Endothelial cell of umbilical vein (primary cell): ENCODE measurements at regions not wholly inside any gene's neighbourhood (a gene's known extent, or its start where the extent isn't known, plus 50 kb on each side); places are given as distances from the start of the nearest gene placed in this dataset.

ENCODE experiments used
- BruUV-seq: library from RNA; stranded (reverse); fragments of 400-500 nt; replicated peaks from 2 replicates; lab custom pipeline; 2021; lab: Mats Ljungman, UMichigan
- CTCF ChIA-PET: fragments of 300-600, 350-600 bp; sonication (Branson Sonifier 250); formaldehyde crosslinking; loops from one replicate; lab custom pipeline; 2021; ENCODE audit warnings: antibody characterized with exemption, inconsistent platforms; lab: Charles Lee
- POLR2A ChIA-PET: fragments of 300-600, 350-600 bp; sonication (Branson Sonifier 250); formaldehyde crosslinking; loops from one replicate; lab custom pipeline; 2021; ENCODE audit warnings: antibody characterized with exemption, inconsistent platforms; lab: Charles Lee
- DNase-seq: peaks from one replicate; pipeline ENCODE4 v3.0.0-alpha.2; 2011; ENCODE audit warnings: low read depth, low spot score
- FAIRE-seq: peaks from 2 replicates; lab custom pipeline; 2011; peaks lifted over from hg19 to GRCh38; lab: Jason Lieb, UNC
- H2AFZ ChIP-seq: 2 replicates; pipeline ENCODE4 v1.6.0; 2012; ENCODE audit warnings: low read depth, low read length, control low read depth, inconsistent platforms
- H3K27ac ChIP-seq: 2 replicates; pipeline ENCODE4 v1.5.1; 2011; ENCODE audit warnings: low read depth, mild to moderate bottlenecking, control low read depth, low read length, moderate library complexity; ENCODE audit not compliant: insufficient read depth
- H3K27me3 ChIP-seq, 2 experiments: 2 replicates each; pipeline versions ENCODE4 v1.6.0 to v1.6.1; 2011; ENCODE audit warnings: low read length in 2 of 2, mixed read lengths in 1 of 2; ENCODE audit not compliant: control insufficient read depth in 2 of 2, insufficient read depth in 2 of 2
- H3K36me3 ChIP-seq, 2 experiments: 2 replicates in 1 of 2; 3 replicates in 1 of 2; pipeline ENCODE4 v1.5.1; 2011; ENCODE audit warnings: low read length in 2 of 2, mild to moderate bottlenecking in 1 of 2, moderate library complexity in 1 of 2; ENCODE audit not compliant: control insufficient read depth in 2 of 2, insufficient read depth in 2 of 2; ENCODE audit errors: extremely low read depth in 1 of 2
- H3K4me1 ChIP-seq: 3 replicates; pipeline ENCODE4 v1.5.1; 2011; ENCODE audit warnings: mild to moderate bottlenecking, low read length; ENCODE audit not compliant: control insufficient read depth, insufficient read depth; ENCODE audit errors: extremely low read depth
- H3K4me2 ChIP-seq: 2 replicates; pipeline ENCODE4 v1.6.1; 2011; ENCODE audit warnings: low read length, control low read depth, mixed read lengths; ENCODE audit not compliant: insufficient read depth
- H3K4me3 ChIP-seq, 3 experiments: fragments of 200-600 bp in 1 of 3; sonication (generic), shearing (Covaris generic) in 1 of 3; replicated peaks in 1 of 3; 2 replicates each; pipeline ENCODE4 v1.5.1; 2011 to 2016; ENCODE audit warnings: control low read depth in 3 of 3, low read length in 3 of 3, mild to moderate bottlenecking in 2 of 3, inconsistent platforms in 1 of 3, low read depth in 1 of 3, moderate library complexity in 1 of 3; ENCODE audit not compliant: insufficient read depth in 1 of 3
- H3K79me2 ChIP-seq: 2 replicates; pipeline ENCODE4 v1.6.0; 2012; ENCODE audit warnings: low read length, inconsistent platforms; ENCODE audit not compliant: control insufficient read depth, insufficient read depth
- H3K9ac ChIP-seq: replicated peaks from 2 replicates; pipeline ENCODE3; 2011; ENCODE audit warnings: low read length, control low read depth; ENCODE audit not compliant: insufficient read depth; ENCODE audit errors: extremely low read depth
- H3K9me1 ChIP-seq: replicated peaks from 3 replicates; pipeline ENCODE4 v1.6.0; 2011; ENCODE audit warnings: mild to moderate bottlenecking, low read length; ENCODE audit not compliant: control insufficient read depth, insufficient read depth; ENCODE audit errors: extremely low read depth
- H3K9me3 ChIP-seq: replicated peaks from 2 replicates; pipeline ENCODE4 v1.5.1; 2012; ENCODE audit warnings: low read length, inconsistent platforms; ENCODE audit not compliant: control insufficient read depth, insufficient read depth
- H4K20me1 ChIP-seq: replicated peaks from 2 replicates; pipeline ENCODE3; 2011; ENCODE audit warnings: mild to moderate bottlenecking, low read length; ENCODE audit not compliant: control insufficient read depth, insufficient read depth; ENCODE audit errors: extremely low read depth
- CTCF ChIP-seq, 2 donors: IDR thresholded peaks; 1 replicate in 1 of 2; 2 replicates in 1 of 2; pipeline ENCODE4 v1.5.1; 2011; ENCODE audit warnings: low read length in 2 of 2, mild to moderate bottlenecking in 2 of 2, moderate library complexity in 2 of 2, control low read depth in 1 of 2, inconsistent platforms in 1 of 2, low read depth in 1 of 2; ENCODE audit not compliant: insufficient read depth in 1 of 2; ENCODE audit errors: extremely low read depth in 1 of 2
- EZH2 ChIP-seq: IDR thresholded peaks from 2 replicates; pipeline ENCODE4 v1.6.1; 2012; ENCODE audit warnings: borderline replicate concordance, low read depth, mild to moderate bottlenecking, moderate library complexity, low read length, inconsistent platforms; ENCODE audit not compliant: severe bottlenecking
- GATA2 ChIP-seq: IDR thresholded peaks from 2 replicates; pipeline ENCODE4 v1.7.0; 2011; ENCODE audit warnings: low read depth, mild to moderate bottlenecking, moderate library complexity, mixed read lengths, low read length; ENCODE audit not compliant: insufficient read length, insufficient read depth
- JUN ChIP-seq: IDR thresholded peaks from 2 replicates; pipeline ENCODE4 v1.6.1; 2011; ENCODE audit warnings: borderline replicate concordance, low read depth; ENCODE audit not compliant: insufficient read length, insufficient read depth
- MAX ChIP-seq: IDR thresholded peaks from 2 replicates; pipeline ENCODE4 v1.6.1; 2011; ENCODE audit not compliant: insufficient read depth, insufficient read length
- MYC ChIP-seq: IDR thresholded peaks from one replicate; pipeline ENCODE4 v1.6.1; 2011; ENCODE audit warnings: mild to moderate bottlenecking, low read depth, low read length
- POLR2A ChIP-seq: IDR thresholded peaks from 2 replicates; pipeline ENCODE4 v1.6.1; 2012; ENCODE audit warnings: low read depth, mild to moderate bottlenecking, control low read depth, low read length
- POLR2AphosphoS5 ChIP-seq: IDR thresholded peaks from 2 replicates; pipeline ENCODE4 v1.6.1; 2012; ENCODE audit warnings: low read depth, mild to moderate bottlenecking, control low read depth, low read length, moderate library complexity; ENCODE audit not compliant: insufficient read depth
- dilution Hi-C: fragments of 300-500 bp; cut with MboI; formaldehyde crosslinking; loops from one replicate; pipeline ENCODE4 v1.15.0; 2019; ENCODE audit warnings: low sequenced_read_pairs; ENCODE audit not compliant: extremely low pct_ligation_motif_present
- intact Hi-C: fragments of 100-400 bp; cut with micrococcal nuclease; formaldehyde crosslinking; loops from one replicate; pipeline ENCODE4 v1.10.0; 2022

- Histone ChIP-seq H3K9ac (no peak overlapping the region), H3K4me2 (no peak overlapping the region), H3K79me2 (no peaks in the 10 kb centered on the region), H3K9me3 (peaks cover 2% of the 10 kb centered on the region), H4K20me1 (no peaks in the 10 kb centered on the region), H3K4me1 (no peaks in the 10 kb centered on the region), H3K27me3 (no peaks in the 10 kb centered on the region), H3K27ac (no peak overlapping the region), H2AFZ (no peak overlapping the region), H3K4me3 (no peak overlapping the region), H3K36me3 (no peaks in the 10 kb centered on the region), H3K9me1 (no peaks in the 10 kb centered on the region)
- TF ChIP-seq GATA2 = no peak
- CTCF ChIA-PET = no interaction called here
- FAIRE-seq = no peak
- intact Hi-C loops (no loop called here), dilution Hi-C loops (no loop called here)
- POLR2A ChIA-PET = no interaction called here
- no peak for DNase-seq
- BruUV-seq = no TSS peak
These were observed 801.6 kb upstream of the POU3F3 start for GRCh38 chr2:104052356-104052755.

- H3K4me3 ChIP-seq = no peak overlapping the region
- no peaks in the 10 kb centered on the region for H3K27me3 ChIP-seq
- dilution Hi-C loops = no loop called here
- H3K4me1 ChIP-seq = no peaks in the 10 kb centered on the region
- H3K4me2 ChIP-seq = no peak overlapping the region
- BruUV-seq = no TSS peak
- POLR2A ChIA-PET = no interaction called here
- H3K36me3 ChIP-seq = no peaks in the 10 kb centered on the region
- H4K20me1 ChIP-seq = no peaks in the 10 kb centered on the region
- FAIRE-seq (no peak), DNase-seq (no peak)
- H3K9ac ChIP-seq = no peak overlapping the region
- no peaks in the 10 kb centered on the region for H3K79me2 ChIP-seq
- H3K9me1 ChIP-seq = no peaks in the 10 kb centered on the region
- H3K9me3 ChIP-seq = no peaks in the 10 kb centered on the region
- intact Hi-C loops = no loop called here
- H2AFZ ChIP-seq = no peak overlapping the region
- CTCF ChIA-PET = no interaction called here
- H3K27ac ChIP-seq = no peak overlapping the region
- no peak for TF ChIP-seq MYC
- no peak for TF ChIP-seq GATA2
- TF ChIP-seq EZH2 = no peak
- no peak for TF ChIP-seq POLR2A
- no peak for TF ChIP-seq CTCF (IDR thresholded peaks at IDR 0.05; ENCODE audit: extremely low read depth in 1 of 2, insufficient read depth in 1 of 2, low read depth in 1 of 2, low read length in 2 of 2)
- TF ChIP-seq JUN = no peak
- TF ChIP-seq POLR2AphosphoS5 = no peak
- no peak for TF ChIP-seq MAX
These were observed 797.5 kb upstream of the POU3F3 start for GRCh38 chr2:104056451-104056850.
